ENCODE measurements at regions not wholly inside any gene's neighbourhood (a gene's known extent, or its start where the extent isn't known, plus 50 kb on each side); places are given as distances from the start of the nearest gene placed in this dataset.

- TF ChIP-seq CTCF (IDR thresholded peaks at IDR 0.05; ENCODE audit: insufficient read depth, low read depth, low read length) (no peak), EZH2 (IDR thresholded peaks at IDR 0.05; ENCODE audit: insufficient read depth, low read length) (no peak)
Observed at GRCh38 chr7:138374119-138374693, 85.9 kb upstream of the TRIM24 start.

Data from astrocyte (in vitro differentiated cells and primary cell).